ENCODE measurements at regions not wholly inside any gene's neighbourhood (a gene's known extent, or its start where the extent isn't known, plus 50 kb on each side); places are given as distances from the start of the nearest gene placed in this dataset.
"Not testable (repeated sequence)": the region's sequence is repeated elsewhere in the genome, so short reads cannot be mapped to it uniquely, and the experiment has no call there.

DNA sequence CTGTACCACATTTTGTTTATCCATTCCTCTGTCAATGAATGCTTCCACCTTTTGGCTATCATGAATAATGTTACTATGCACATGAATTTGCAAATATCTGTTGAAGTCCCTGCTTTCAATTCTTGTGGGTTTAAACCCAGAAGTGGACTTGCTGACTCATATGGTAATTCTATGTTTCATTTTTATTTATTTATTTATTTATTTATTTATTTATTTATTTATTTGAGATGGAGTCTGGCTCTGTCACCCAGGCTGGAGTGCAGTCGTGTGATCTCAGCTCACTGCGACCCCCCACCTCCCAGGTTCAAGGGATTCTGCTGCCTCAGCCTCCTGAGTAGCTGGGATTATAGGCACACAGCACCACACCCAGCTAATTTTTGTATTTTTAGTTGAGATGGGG is 664.3 kb downstream of the KCNJ18 start:
- H3K36me3 Mint-ChIP-seq; H3K4me3 ChIP-seq (ENCODE audit: control insufficient read depth in 1 of 2, extremely low read depth in 1 of 2, low read length in 1 of 2); H3K9me3 ChIP-seq; POLR2A ChIA-PET; DNase-seq; H3K27me3 ChIP-seq (replicated peaks in 1 of 2; ENCODE audit: control insufficient read depth in 2 of 2, extremely low read depth in 1 of 2, insufficient read depth in 2 of 2, low read length in 1 of 2); H3K27me3 Mint-ChIP-seq; ATAC-seq (replicated peaks in 1 of 4); H3K27ac ChIP-seq (ENCODE audit: low read length); CTCF ChIA-PET; H3K4me1 Mint-ChIP-seq; H3K27ac Mint-ChIP-seq; H3K36me3 ChIP-seq (ENCODE audit: control insufficient read depth in 2 of 2, extremely low read depth in 1 of 2, insufficient read depth in 1 of 2, low read length in 1 of 2); H3K4me1 ChIP-seq (ENCODE audit: control insufficient read depth in 1 of 2, extremely low read depth in 1 of 2, insufficient read depth in 2 of 2, low read length in 2 of 2); H3K4me3 Mint-ChIP-seq: not testable (repeated sequence)
- WGBS (ENCODE audit: insufficient coverage), result no CpG with 5 or more reads among the region's 2 CpGs
- peaks cover 5 to 19% (median 16%) of the 10 kb centered on the region in 3 donors for H3K9me3 Mint-ChIP-seq

DNA sequence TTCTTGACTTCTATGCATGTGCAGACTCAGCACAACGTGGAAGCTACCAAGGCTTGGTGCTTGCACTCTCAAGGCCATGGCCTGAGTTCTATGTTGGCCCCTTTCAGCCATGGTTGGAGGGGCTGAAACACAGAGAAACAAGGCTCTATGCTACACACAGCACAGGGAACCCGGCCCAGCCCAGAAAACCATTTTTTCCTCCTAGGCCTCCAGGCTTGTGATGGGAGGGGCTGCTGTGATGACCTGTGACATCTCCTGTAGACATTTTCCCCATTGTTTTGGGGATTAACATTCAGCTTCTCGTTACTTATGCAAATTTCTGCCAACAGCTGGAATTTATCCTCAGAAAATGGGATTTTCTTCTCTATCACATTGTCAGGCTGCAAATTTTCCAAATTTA is 678.7 kb downstream of the KCNJ18 start:
- H3K4me3 Mint-ChIP-seq, POLR2A ChIA-PET: not testable (repeated sequence)

DNA sequence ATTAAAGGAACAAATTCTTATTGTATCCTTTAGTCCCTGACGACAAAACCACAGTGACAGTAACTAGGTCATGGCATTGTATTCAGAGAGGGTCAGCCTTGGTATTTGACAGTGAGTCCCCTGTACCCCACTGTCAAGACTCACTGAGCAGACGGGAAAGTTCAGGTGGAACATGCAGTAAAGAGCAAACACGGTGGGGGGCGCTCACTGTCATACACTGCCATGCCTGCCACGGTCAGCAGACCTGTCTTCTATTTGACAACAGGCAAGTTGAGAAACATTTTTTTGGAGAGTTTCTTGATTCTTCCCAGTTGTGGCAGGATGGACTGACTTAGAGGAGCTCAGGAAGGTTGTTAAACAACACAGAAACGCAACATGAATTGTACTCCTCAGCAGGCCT is 681.6 kb downstream of the KCNJ18 start:
- no peaks in the 10 kb centered on the region for H3K4me1 Mint-ChIP-seq
- no peak overlapping the region for H3K4me3 Mint-ChIP-seq
- H3K27me3 Mint-ChIP-seq, result no peaks in the 10 kb centered on the region
- ChIA-PET POLR2A (no interaction called here), CTCF (no interaction called here)
- Histone ChIP-seq H3K27ac (ENCODE audit: low read length) (no peak overlapping the region), H3K4me3 (ENCODE audit: control insufficient read depth in 1 of 2, extremely low read depth in 1 of 2, low read length in 1 of 2) (no peak overlapping the region), H3K27me3 (replicated peaks in 1 of 2; ENCODE audit: control insufficient read depth in 2 of 2, extremely low read depth in 1 of 2, insufficient read depth in 2 of 2, low read length in 1 of 2) (no peaks in the 10 kb centered on the region), H3K4me1 (ENCODE audit: control insufficient read depth in 1 of 2, extremely low read depth in 1 of 2, insufficient read depth in 2 of 2, low read length in 2 of 2) (no peaks in the 10 kb centered on the region), H3K9me3 (no peaks in the 10 kb centered on the region), H3K36me3 (ENCODE audit: control insufficient read depth in 2 of 2, extremely low read depth in 1 of 2, insufficient read depth in 1 of 2, low read length in 1 of 2) (no peaks in the 10 kb centered on the region)
- peaks cover 3 to 35% (median 16%) of the 10 kb centered on the region in 3 donors for H3K9me3 Mint-ChIP-seq
- no peak overlapping the region for H3K27ac Mint-ChIP-seq
- 55% methylated on average over 5 of the region's 6 CpGs for WGBS (ENCODE audit: insufficient coverage)
- no peaks in the 10 kb centered on the region for H3K36me3 Mint-ChIP-seq
- DNase-seq (no peak), ATAC-seq (replicated peaks in 1 of 4) (no peak)

More for the DNA sequence above, 678.7 kb downstream of the KCNJ18 start:
- H3K27me3 Mint-ChIP-seq; H3K4me3 ChIP-seq (ENCODE audit: control insufficient read depth in 1 of 2, extremely low read depth in 1 of 2, low read length in 1 of 2); H3K27ac Mint-ChIP-seq; H3K4me1 Mint-ChIP-seq; H3K27me3 ChIP-seq (replicated peaks in 1 of 2; ENCODE audit: control insufficient read depth in 2 of 2, extremely low read depth in 1 of 2, insufficient read depth in 2 of 2, low read length in 1 of 2); H3K27ac ChIP-seq (ENCODE audit: low read length); H3K36me3 Mint-ChIP-seq; ATAC-seq (replicated peaks in 1 of 4); H3K36me3 ChIP-seq (ENCODE audit: control insufficient read depth in 2 of 2, extremely low read depth in 1 of 2, insufficient read depth in 1 of 2, low read length in 1 of 2); CTCF ChIA-PET; H3K9me3 ChIP-seq; DNase-seq; H3K4me1 ChIP-seq (ENCODE audit: control insufficient read depth in 1 of 2, extremely low read depth in 1 of 2, insufficient read depth in 2 of 2, low read length in 2 of 2): not testable (repeated sequence)
- peaks cover 3 to 38% (median 18%) of the 10 kb centered on the region in 3 donors for H3K9me3 Mint-ChIP-seq
- 13% methylated on average over 2 of the region's 3 CpGs for WGBS (ENCODE audit: insufficient coverage)

DNA sequence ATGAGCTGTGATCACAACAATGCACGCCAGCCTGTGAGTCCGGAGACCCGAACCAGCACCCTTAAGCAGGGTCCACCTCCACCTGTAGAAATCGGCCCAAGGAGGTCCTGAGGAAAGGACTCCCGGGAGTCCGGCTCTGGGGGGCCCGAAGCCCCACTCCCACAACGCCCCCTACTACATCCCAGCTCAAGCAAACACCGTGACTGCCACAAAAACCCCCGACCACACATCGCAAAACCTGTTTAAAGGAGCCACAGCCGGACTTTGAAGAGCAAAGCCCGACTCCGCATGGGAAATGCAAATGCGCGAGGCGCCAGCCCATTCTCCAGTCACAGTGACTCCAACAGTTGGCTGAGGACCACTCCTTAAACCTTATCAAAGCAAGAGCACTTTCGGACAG is 682.4 kb downstream of the KCNJ18 start:
- Mint-ChIP-seq H3K4me1 (no peaks in the 10 kb centered on the region), H3K27ac (no peak overlapping the region), H3K9me3 (peaks cover 3 to 33% (median 16%) of the 10 kb centered on the region in 3 donors), H3K36me3 (no peaks in the 10 kb centered on the region), H3K27me3 (no peaks in the 10 kb centered on the region), H3K4me3 (no peak overlapping the region)
- H3K36me3 ChIP-seq (ENCODE audit: control insufficient read depth in 2 of 2, extremely low read depth in 1 of 2, insufficient read depth in 1 of 2, low read length in 1 of 2), result no peaks in the 10 kb centered on the region
- H3K4me1 ChIP-seq (ENCODE audit: control insufficient read depth in 1 of 2, extremely low read depth in 1 of 2, insufficient read depth in 2 of 2, low read length in 2 of 2), result no peaks in the 10 kb centered on the region
- no peak for ATAC-seq (replicated peaks in 1 of 4)
- no peak overlapping the region for H3K27ac ChIP-seq (ENCODE audit: low read length)
- ChIA-PET POLR2A (no interaction called here), CTCF (no interaction called here)
- no peak for DNase-seq
- H3K27me3 ChIP-seq (replicated peaks in 1 of 2; ENCODE audit: control insufficient read depth in 2 of 2, extremely low read depth in 1 of 2, insufficient read depth in 2 of 2, low read length in 1 of 2), result no peaks in the 10 kb centered on the region
- no peaks in the 10 kb centered on the region for H3K9me3 ChIP-seq
- no peak overlapping the region for H3K4me3 ChIP-seq (ENCODE audit: control insufficient read depth in 1 of 2, extremely low read depth in 1 of 2, low read length in 1 of 2)
- WGBS (ENCODE audit: insufficient coverage), result 79% methylated on average over 11 of the region's 18 CpGs

DNA sequence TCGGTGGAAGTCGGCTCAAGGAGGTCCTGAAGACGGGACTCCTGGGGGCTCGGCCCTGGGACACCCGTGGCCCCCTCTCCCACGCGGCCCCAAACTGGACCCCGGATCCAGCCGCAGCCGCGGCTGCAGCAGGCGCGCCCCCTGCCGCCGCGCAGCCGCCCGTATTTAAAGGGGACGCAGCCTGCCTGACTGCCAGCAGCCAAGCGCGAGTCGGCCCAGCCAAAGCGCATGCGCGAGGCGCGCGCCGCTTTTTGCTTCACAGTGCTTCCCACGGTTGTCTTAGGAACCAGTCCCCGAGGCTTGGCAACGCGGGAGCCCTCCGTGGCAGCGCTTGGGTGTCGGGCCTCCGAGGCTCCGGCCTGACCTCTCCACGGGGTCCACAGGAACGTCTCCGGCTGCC is 684.4 kb downstream of the KCNJ18 start:
- ATAC-seq (replicated peaks in 1 of 4); DNase-seq; H3K4me3 Mint-ChIP-seq; H3K27ac ChIP-seq (ENCODE audit: low read length); H3K4me3 ChIP-seq (ENCODE audit: control insufficient read depth in 1 of 2, extremely low read depth in 1 of 2, low read length in 1 of 2); H3K36me3 Mint-ChIP-seq; H3K27ac Mint-ChIP-seq; POLR2A ChIA-PET; H3K27me3 Mint-ChIP-seq; H3K4me1 ChIP-seq (ENCODE audit: control insufficient read depth in 1 of 2, extremely low read depth in 1 of 2, insufficient read depth in 2 of 2, low read length in 2 of 2); H3K27me3 ChIP-seq (replicated peaks in 1 of 2; ENCODE audit: control insufficient read depth in 2 of 2, extremely low read depth in 1 of 2, insufficient read depth in 2 of 2, low read length in 1 of 2); CTCF ChIA-PET; H3K9me3 ChIP-seq; H3K36me3 ChIP-seq (ENCODE audit: control insufficient read depth in 2 of 2, extremely low read depth in 1 of 2, insufficient read depth in 1 of 2, low read length in 1 of 2); H3K4me1 Mint-ChIP-seq: not testable (repeated sequence)
- H3K9me3 Mint-ChIP-seq, result peaks cover 3 to 15% (median 12%) of the 10 kb centered on the region in 3 donors
- no CpG with 5 or more reads among the region's 41 CpGs for WGBS (ENCODE audit: insufficient coverage)

DNA sequence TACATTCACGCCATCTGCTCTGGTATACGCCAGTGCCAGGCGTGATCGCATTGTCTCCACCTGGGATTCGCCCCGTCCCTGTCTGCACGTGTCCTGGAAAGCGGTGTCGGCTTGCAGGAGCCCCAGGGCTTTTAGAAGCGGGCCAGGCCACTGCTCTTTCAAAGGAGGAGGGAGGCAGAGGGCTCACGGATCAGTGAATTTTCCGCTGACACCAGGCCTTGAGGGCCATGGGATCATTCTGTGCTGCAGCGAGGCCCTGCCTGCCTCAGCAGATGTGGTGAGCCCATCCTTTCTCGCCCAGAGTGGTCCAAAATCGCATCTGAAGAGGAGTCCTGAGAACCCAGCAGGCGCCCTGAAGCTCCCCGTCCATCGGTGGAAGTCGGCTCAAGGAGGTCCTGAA is 686.4 kb downstream of the KCNJ18 start:
- H3K36me3 Mint-ChIP-seq; H3K9me3 ChIP-seq; POLR2A ChIA-PET; H3K4me3 Mint-ChIP-seq; H3K36me3 ChIP-seq (ENCODE audit: control insufficient read depth in 2 of 2, extremely low read depth in 1 of 2, insufficient read depth in 1 of 2, low read length in 1 of 2); CTCF ChIA-PET; H3K4me1 ChIP-seq (ENCODE audit: control insufficient read depth in 1 of 2, extremely low read depth in 1 of 2, insufficient read depth in 2 of 2, low read length in 2 of 2); H3K4me3 ChIP-seq (ENCODE audit: control insufficient read depth in 1 of 2, extremely low read depth in 1 of 2, low read length in 1 of 2); H3K27me3 ChIP-seq (replicated peaks in 1 of 2; ENCODE audit: control insufficient read depth in 2 of 2, extremely low read depth in 1 of 2, insufficient read depth in 2 of 2, low read length in 1 of 2); H3K27ac Mint-ChIP-seq; H3K27me3 Mint-ChIP-seq; H3K4me1 Mint-ChIP-seq; H3K9me3 Mint-ChIP-seq; H3K27ac ChIP-seq (ENCODE audit: low read length); ATAC-seq (replicated peaks in 1 of 4): not testable (repeated sequence)
- no CpG with 5 or more reads among the region's 19 CpGs for WGBS (ENCODE audit: insufficient coverage)
- peak in 1 of 35 experiments; percentile 13 for DNase-seq

DNA sequence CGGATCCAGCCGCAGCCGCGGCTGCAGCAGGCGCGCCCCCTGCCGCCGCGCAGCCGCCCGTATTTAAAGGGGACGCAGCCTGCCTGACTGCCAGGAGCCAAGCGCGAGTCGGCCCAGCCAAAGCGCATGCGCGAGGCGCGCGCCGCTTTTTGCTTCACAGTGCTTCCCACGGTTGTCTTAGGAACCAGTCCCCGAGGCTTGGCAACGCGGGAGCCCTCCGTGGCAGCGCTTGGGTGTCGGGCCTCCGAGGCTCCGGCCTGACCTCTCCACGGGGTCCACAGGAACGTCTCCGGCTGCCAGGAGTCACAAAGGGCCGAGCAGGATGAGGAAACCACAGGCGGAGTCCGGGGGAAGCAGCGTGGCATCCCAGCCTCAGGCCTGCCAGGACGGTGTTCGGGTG is 689.3 kb downstream of the KCNJ18 start:
- H3K4me1 ChIP-seq (ENCODE audit: control insufficient read depth in 1 of 2, extremely low read depth in 1 of 2, insufficient read depth in 2 of 2, low read length in 2 of 2); H3K27me3 Mint-ChIP-seq; ATAC-seq (replicated peaks in 1 of 4); H3K36me3 ChIP-seq (ENCODE audit: control insufficient read depth in 2 of 2, extremely low read depth in 1 of 2, insufficient read depth in 1 of 2, low read length in 1 of 2); H3K27me3 ChIP-seq (replicated peaks in 1 of 2; ENCODE audit: control insufficient read depth in 2 of 2, extremely low read depth in 1 of 2, insufficient read depth in 2 of 2, low read length in 1 of 2); H3K4me3 ChIP-seq (ENCODE audit: control insufficient read depth in 1 of 2, extremely low read depth in 1 of 2, low read length in 1 of 2); CTCF ChIA-PET; H3K4me1 Mint-ChIP-seq; H3K9me3 ChIP-seq; H3K9me3 Mint-ChIP-seq; H3K4me3 Mint-ChIP-seq; DNase-seq; POLR2A ChIA-PET; H3K36me3 Mint-ChIP-seq; H3K27ac Mint-ChIP-seq; H3K27ac ChIP-seq (ENCODE audit: low read length): not testable (repeated sequence)
- no CpG with 5 or more reads among the region's 40 CpGs for WGBS (ENCODE audit: insufficient coverage)
